Activated naive CD8-positive, alpha-beta T cell (primary cell): ENCODE measurements at regions not wholly inside any gene's neighbourhood (a gene's known extent, or its start where the extent isn't known, plus 50 kb on each side); places are given as distances from the start of the nearest gene placed in this dataset.

Experiments
- H3K27ac Mint-ChIP-seq: one replicate; pipeline ENCODE4 v1.8.0; 2021; ENCODE audit warnings: mixed read lengths
- H3K27me3 Mint-ChIP-seq: one replicate; pipeline ENCODE4 v1.8.0; 2021; ENCODE audit warnings: mixed read lengths
- H3K36me3 Mint-ChIP-seq: one replicate; pipeline ENCODE4 v1.8.0; 2021; ENCODE audit warnings: mixed read lengths
- H3K4me1 Mint-ChIP-seq: one replicate; pipeline ENCODE4 v1.8.0; 2021; ENCODE audit warnings: low read depth, mixed read lengths
- H3K4me3 Mint-ChIP-seq: one replicate; pipeline ENCODE4 v1.8.0; 2021; ENCODE audit warnings: mild to moderate bottlenecking, mixed read lengths
- H3K9me3 Mint-ChIP-seq: one replicate; pipeline ENCODE4 v1.8.0; 2021; ENCODE audit warnings: low read depth, mixed read lengths

DNA sequence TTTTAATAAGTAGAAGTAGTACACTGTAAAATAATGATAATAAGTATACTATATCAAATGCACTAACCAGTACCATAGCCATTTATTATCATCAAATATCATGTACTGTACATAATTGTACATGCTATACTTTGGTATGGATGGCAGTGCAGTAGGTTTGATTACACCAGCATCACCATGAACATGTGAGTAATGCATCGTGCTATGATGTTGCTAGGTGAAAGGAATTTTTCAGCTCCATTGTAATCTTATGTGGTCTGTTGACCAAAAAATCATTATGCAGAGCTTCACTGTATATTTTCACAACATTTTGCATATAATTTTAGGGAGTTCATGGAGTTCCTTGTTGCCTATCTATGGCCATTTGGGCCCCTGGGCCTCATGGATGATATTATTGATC lies 72.2 kb upstream of the HMHB1 start:
- Mint-ChIP-seq H3K9me3 (no peaks in the 10 kb centered on the region), H3K4me3 (no peak overlapping the region), H3K4me1 (peaks cover 3% of the 10 kb centered on the region), H3K27me3 (peaks cover 1% of the 10 kb centered on the region), H3K36me3 (no peaks in the 10 kb centered on the region), H3K27ac (no peak overlapping the region)

DNA sequence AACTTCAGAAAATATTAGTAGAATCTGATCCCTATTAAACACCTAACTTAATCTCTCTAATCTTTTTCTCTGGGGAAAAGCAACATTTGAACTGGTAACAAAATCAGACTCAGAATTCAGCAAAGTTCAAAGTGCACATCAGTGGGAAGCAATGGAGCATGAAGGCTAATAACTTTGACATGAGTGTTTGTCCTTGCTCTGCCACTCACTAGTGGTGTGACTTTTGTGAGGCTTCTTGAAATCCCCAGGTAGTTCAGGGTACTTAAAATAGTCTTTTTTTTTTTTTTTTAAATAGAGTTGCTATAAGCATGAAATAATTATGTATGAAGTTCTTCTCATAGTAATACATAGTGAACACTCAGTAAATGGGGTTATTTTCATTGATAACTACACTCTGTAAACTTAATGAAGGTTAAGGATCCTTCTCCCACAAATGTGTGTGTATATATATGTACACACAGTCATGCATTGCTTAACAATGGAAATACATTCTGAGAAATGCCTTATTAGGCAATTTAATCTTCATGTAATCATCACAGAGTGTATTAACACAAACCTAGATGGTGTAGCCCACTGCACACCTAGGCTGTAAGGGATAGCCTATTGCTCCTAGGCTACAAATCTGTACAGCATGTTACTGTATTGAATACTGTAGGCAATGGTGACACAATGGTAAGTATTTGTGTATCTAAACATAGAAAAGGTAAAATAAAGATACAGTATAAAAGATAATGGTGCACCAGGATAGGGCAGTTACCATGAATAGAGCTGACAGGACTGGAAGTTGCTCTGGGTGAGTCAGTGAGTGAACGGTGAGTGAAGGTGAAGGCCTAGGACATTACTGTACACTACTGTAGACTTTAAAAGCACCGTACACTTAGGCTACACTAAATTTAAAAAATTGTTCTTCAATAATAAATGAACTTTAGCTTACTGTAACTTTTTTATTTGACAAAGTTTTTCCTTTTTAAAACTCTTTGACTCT lies 73.3 kb upstream of the HMHB1 start:
- Mint-ChIP-seq H3K27ac (no peak overlapping the region), H3K9me3 (no peaks in the 10 kb centered on the region), H3K4me3 (no peak overlapping the region), H3K27me3 (peaks cover 1% of the 10 kb centered on the region), H3K36me3 (no peaks in the 10 kb centered on the region), H3K4me1 (peaks cover 3% of the 10 kb centered on the region)

DNA sequence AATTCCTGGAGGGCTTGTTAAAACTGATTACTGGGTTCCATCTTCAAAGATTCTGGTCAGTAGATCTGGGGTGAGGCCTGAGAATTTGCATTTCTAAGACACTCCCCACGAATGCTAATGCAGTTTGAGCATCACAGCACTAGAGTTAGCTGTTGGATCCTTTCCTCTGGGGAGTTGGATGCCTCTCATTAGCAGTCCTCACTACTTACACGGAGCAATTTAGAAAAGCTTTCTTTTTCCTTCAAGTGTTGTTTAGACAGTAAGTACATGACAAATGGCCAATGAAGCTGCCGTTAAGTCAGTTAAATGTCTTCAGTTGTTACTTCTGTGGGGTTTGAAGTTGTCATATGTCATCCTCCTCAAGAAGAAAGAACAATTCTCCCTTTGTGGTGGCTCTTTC lies 74.9 kb upstream of the HMHB1 start:
- H3K27me3 Mint-ChIP-seq, result no peaks in the 10 kb centered on the region
- H3K4me3 Mint-ChIP-seq, result no peak overlapping the region
- peaks cover 3% of the 10 kb centered on the region for H3K4me1 Mint-ChIP-seq
- no peaks in the 10 kb centered on the region for H3K36me3 Mint-ChIP-seq
- H3K27ac Mint-ChIP-seq, result no peak overlapping the region
- no peaks in the 10 kb centered on the region for H3K9me3 Mint-ChIP-seq

DNA sequence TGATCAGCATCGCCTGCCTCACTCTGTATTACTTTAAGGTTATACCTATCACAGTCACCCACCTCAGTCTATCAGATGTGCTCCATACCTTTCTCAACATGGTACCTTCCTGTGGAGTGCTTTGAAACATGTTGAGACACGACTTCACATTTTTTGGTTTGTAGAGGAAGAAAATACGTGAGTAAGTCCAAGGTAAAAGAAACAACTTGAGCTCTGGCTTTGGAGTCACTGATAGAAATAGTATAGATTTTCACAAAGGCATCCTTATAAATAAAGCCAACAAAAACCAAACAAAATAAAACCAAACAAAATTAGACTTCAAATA lies 77.5 kb upstream of the HMHB1 start:
- no peak overlapping the region for H3K4me3 Mint-ChIP-seq
- H3K27ac Mint-ChIP-seq, result no peak overlapping the region

DNA sequence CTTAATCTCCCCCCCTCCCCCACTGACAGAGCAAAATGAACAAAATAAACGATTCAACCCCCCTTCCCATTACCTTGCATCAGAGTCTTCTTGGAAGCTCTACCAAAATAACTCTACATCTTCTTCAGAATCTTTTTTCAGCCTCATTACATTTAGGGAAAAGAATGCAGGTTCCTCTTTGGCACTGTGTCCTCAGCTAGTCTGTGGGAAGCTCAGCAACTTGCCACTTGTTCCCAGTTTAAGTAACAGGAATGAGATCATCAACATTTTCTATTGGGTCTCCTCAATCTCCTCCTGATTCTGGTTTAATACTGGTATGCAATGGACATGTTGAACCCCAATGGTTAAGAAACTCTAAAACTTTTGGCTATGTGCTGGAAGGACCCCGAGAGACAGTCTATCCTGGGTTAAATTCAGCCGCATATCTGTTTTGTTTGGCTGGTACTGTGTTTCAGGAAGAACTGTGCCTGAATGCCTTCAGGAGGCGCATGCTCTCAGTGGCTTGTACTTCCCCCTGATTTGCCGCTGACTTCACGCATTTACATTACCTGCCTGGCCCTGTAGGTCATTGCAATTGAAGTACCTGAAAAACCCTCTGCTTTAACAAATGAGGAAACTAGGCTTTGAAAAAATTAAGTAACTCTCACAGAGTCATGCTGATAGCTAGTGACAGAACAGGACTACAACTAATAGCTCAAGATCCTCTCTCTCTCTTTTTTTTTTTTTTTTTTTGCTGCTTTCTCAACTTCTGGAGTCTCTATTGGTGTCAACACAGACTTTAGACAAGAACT lies 78.1 kb upstream of the HMHB1 start:
- no peak overlapping the region for H3K27ac Mint-ChIP-seq
- H3K4me3 Mint-ChIP-seq, result no peak overlapping the region
- H3K9me3 Mint-ChIP-seq, result no peaks in the 10 kb centered on the region
- H3K27me3 Mint-ChIP-seq, result peaks cover 6% of the 10 kb centered on the region
- no peaks in the 10 kb centered on the region for H3K4me1 Mint-ChIP-seq
- H3K36me3 Mint-ChIP-seq, result no peaks in the 10 kb centered on the region

More for the DNA sequence above, 77.5 kb upstream of the HMHB1 start:
- Mint-ChIP-seq H3K4me1 (no peaks in the 10 kb centered on the region), H3K27me3 (peaks cover 6% of the 10 kb centered on the region), H3K36me3 (no peaks in the 10 kb centered on the region), H3K9me3 (no peaks in the 10 kb centered on the region)

DNA sequence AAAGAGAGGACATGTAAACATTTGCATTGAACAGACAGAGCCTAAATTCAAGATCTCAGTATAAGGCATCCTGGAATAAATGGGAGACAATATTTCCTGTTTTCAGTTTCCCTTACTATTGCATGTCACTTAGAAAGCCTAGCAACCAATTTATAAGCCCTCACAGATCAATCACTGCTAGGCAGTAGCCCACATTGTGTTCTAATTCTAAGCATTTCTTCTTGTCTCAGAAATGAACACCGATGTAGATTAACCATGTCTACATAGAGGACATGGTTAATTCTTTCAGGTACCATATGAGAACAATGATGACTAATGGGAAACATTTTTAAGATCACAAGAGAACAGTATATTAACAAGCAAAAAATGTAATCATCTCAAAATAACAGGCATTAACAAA lies 79.6 kb upstream of the HMHB1 start:
- Mint-ChIP-seq H3K27ac (no peak overlapping the region), H3K9me3 (no peaks in the 10 kb centered on the region), H3K36me3 (no peaks in the 10 kb centered on the region), H3K4me1 (no peaks in the 10 kb centered on the region), H3K4me3 (no peak overlapping the region), H3K27me3 (peaks cover 6% of the 10 kb centered on the region)

DNA sequence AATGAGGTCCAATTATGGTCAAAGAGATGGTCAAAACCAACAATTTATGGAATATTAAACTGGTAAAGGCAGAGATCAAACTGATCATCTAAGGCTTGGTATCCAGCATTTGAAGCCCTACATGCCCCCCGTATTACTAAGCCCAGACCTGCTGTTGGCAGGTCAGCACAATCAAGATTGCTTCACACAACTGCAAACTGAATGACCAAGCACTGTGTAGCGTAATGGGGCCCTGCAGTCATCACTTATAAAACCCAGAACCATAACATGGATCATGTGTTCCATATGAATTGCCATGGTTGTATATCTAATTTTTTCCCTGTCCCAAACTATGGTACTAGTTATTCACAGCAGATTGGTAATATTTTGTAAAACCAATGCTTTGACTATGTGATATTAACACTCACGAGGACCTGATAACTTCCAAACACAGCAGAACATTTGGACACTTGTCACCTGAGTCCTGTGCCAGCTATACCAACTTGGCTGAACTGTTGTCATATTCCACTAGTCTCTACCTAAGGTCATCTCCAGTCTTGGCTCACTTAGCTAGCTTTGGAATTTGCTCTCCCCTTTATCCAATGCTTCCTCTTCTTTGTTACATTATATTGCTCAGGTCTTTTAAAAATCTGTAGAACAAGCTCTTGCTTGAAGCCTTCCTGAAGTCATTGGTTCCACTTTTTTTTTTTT lies 81.7 kb upstream of the HMHB1 start:
- Mint-ChIP-seq H3K27ac (no peak overlapping the region), H3K4me1 (no peaks in the 10 kb centered on the region), H3K27me3 (peaks cover 6% of the 10 kb centered on the region), H3K4me3 (no peak overlapping the region), H3K36me3 (no peaks in the 10 kb centered on the region), H3K9me3 (no peaks in the 10 kb centered on the region)

DNA sequence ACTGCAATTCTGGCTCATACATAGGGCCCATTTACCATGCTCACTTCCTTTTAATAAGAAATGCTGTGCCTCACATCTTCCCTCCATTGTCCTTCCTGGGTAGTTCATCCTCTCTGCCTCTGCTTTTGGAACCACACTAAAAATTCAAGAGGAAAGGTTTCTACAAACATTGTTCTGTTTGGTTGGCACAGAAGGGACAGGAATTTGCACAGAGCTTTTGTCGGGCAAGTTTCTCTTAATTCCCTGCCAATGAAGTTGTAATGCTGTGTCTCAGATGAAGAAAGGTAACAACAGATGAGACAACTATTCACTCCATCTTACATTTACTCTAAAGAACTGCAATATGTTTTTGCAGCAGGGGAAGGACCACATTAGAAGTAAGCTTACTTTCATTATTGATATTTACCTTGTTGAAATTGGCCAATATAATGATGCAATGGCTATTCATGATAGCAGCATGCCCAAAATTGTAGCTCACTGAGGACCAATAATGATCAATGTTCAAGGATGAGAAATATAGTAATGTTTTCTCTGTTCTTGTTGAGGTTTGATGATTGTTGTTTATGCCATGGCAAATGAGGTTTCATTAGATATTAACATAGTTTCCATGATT lies 82.5 kb upstream of the HMHB1 start:
- H3K36me3 Mint-ChIP-seq, result peaks cover 6% of the 10 kb centered on the region
- peaks cover 6% of the 10 kb centered on the region for H3K9me3 Mint-ChIP-seq
- H3K27me3 Mint-ChIP-seq, result peaks cover 11% of the 10 kb centered on the region
- no peak overlapping the region for H3K27ac Mint-ChIP-seq
- H3K4me3 Mint-ChIP-seq, result no peak overlapping the region
- H3K4me1 Mint-ChIP-seq, result no peaks in the 10 kb centered on the region

DNA sequence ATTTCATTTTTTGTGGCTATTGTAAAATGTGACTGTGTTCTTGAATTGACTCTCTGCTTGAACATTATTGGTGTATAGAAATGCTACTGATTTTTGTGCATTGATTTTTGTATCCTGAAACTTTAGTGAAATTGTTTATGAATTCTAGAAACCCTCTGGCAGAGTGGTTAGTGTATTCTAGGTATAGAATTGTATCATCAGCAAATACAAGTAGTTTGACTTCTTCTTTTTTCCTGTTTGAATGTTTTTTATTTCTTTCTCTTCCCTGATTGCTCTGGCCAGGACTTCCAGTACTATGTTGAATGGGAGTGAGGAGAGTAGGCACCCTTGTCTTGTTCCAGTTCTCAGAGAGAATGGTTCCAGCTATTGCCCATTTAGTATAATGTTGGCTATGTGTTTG lies 88.8 kb upstream of the HMHB1 start:
- peaks cover 11% of the 10 kb centered on the region for H3K9me3 Mint-ChIP-seq
- no peak overlapping the region for H3K27ac Mint-ChIP-seq
- peaks cover 10% of the 10 kb centered on the region for H3K36me3 Mint-ChIP-seq
- H3K4me3 Mint-ChIP-seq, result no peak overlapping the region
- H3K4me1 Mint-ChIP-seq, result no peaks in the 10 kb centered on the region
- H3K27me3 Mint-ChIP-seq, result peaks cover 5% of the 10 kb centered on the region

DNA sequence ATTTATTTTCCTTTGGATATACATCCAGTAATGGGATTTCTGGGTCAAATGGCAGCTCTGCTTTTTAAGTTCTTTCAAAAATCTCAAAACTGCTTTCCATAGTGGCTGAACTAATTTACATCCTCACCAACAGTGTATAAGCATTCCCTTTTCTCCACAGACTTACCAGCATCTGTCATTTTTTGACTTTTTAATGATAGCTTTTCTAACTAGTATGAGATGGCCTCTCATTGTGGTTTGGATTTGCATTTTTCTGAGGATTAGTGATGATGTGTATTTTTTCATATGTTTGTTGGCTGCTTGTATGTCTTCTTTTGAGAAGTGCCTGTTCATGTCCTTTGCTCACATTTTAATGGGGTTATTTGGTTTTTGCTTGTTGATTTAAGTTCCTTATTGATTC lies 90.0 kb upstream of the HMHB1 start:
- H3K27me3 Mint-ChIP-seq, result peaks cover 5% of the 10 kb centered on the region
- H3K9me3 Mint-ChIP-seq, result peaks cover 11% of the 10 kb centered on the region
- H3K36me3 Mint-ChIP-seq, result peaks cover 10% of the 10 kb centered on the region
- H3K4me1 Mint-ChIP-seq, result no peaks in the 10 kb centered on the region
- H3K4me3 Mint-ChIP-seq, result no peak overlapping the region
- no peak overlapping the region for H3K27ac Mint-ChIP-seq

DNA sequence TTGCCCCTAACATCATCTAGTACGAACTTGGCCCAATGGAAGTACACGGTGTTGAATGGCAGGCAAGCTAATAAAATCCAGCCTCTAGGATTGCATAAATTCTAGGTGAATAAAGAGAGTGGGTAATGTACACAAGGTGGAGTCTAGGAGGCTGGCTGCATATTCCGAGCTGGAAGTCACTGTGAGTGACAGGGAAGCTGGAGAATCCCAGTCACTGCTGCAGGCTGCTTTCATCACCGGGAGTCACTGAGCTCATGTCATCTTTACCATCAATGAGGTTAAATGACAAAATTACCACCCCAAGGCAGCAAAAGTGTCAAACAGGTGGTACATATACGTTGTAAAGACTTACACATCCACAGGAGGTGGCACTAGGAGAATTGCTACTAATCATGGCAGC lies 91.3 kb upstream of the HMHB1 start:
- Mint-ChIP-seq H3K4me3 (no peak overlapping the region), H3K27ac (no peak overlapping the region), H3K27me3 (peaks cover 5% of the 10 kb centered on the region), H3K4me1 (no peaks in the 10 kb centered on the region), H3K36me3 (peaks cover 10% of the 10 kb centered on the region), H3K9me3 (peaks cover 11% of the 10 kb centered on the region)

DNA sequence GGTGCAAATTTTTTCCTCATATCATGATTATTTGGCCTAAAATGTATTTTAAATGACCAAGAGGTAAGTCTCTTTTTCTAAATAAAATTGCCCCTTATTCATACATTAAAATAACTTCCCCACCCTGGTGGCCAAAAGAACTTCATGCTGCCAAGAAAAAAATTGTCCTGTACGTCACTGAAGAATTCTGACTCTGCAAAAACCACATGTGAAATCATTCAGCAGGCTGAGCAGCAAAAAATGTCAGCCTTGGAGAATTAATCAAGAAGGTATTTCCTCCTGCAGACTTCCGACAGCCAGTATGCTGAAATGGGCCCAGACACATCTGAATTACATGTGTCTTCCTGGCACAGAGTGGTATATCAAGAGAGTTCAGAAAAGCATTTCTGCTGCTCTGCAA lies 94.6 kb upstream of the HMHB1 start:
- H3K9me3 Mint-ChIP-seq, result no peaks in the 10 kb centered on the region
- no peak overlapping the region for H3K27ac Mint-ChIP-seq
- H3K4me3 Mint-ChIP-seq, result no peak overlapping the region

DNA sequence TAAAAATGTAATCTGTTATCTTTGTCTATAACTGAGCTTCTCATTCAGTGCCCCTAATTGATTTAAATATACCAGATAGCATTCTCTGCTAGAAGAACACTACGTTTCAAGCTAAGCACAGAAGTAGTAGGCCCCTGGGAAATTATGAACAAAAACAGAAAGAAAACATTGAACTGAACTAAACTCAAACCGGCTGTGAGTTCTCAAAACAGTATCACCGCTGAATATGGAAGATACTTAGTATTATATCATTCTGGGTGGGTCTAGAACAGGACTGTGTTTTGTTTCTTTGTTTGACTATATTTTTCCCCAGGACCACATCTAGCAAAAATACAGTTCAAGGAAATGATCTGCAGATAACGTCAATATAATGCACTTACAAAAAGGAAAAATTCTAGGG lies 95.1 kb upstream of the HMHB1 start:
- H3K4me1 Mint-ChIP-seq, result no peaks in the 10 kb centered on the region
- H3K27me3 Mint-ChIP-seq, result no peaks in the 10 kb centered on the region
- no peaks in the 10 kb centered on the region for H3K36me3 Mint-ChIP-seq
- no peaks in the 10 kb centered on the region for H3K9me3 Mint-ChIP-seq
- no peak overlapping the region for H3K4me3 Mint-ChIP-seq
- no peak overlapping the region for H3K27ac Mint-ChIP-seq

More for the DNA sequence above, 94.6 kb upstream of the HMHB1 start:
- Mint-ChIP-seq H3K36me3 (no peaks in the 10 kb centered on the region), H3K4me1 (no peaks in the 10 kb centered on the region), H3K27me3 (no peaks in the 10 kb centered on the region)

DNA sequence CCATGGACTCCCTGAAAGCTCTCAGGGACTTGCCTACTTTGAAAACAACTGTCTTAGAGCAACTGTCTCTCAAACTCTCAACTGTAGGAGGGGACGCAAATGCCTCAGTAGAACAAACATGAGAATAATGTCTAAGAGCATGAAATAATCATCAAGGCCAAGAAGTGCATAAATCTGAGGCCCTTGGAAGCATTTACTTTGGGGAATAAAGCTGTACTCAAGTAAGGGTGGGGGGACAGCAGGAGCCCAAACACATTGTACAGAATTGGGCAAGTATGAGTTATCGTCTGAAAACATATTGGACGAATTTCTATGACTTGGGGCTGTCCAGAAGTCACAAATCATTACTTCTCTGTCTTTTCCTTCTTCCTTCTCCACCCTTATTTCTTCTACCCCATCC lies 96.3 kb upstream of the HMHB1 start:
- Mint-ChIP-seq H3K27me3 (no peaks in the 10 kb centered on the region), H3K36me3 (no peaks in the 10 kb centered on the region), H3K4me1 (no peaks in the 10 kb centered on the region), H3K27ac (no peak overlapping the region), H3K4me3 (no peak overlapping the region), H3K9me3 (no peaks in the 10 kb centered on the region)

DNA sequence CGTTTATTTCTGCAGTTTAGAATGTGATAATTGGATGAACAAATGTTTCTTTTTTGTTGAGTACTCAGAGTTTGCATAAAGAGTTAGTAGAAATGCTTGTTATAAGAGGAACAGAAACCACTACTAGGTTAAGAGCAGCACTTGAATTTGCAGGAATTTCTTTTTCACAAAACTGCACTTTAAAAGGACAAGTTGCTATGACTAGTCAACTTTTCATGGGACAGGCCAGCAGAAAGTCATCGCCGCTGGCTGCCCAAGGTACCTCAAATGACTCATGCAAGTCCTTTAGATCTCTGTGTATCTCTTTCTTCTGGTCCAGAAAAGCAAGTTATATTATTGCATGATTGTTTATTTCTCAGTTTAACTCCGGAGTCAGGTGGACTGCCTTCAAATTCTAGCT lies 97.3 kb upstream of the HMHB1 start:
- Mint-ChIP-seq H3K36me3 (no peaks in the 10 kb centered on the region), H3K9me3 (no peaks in the 10 kb centered on the region), H3K4me1 (no peaks in the 10 kb centered on the region), H3K27ac (no peak overlapping the region), H3K27me3 (peaks cover under 1% of the 10 kb centered on the region), H3K4me3 (no peak overlapping the region)
